Epidermal melanocyte (primary cell): ENCODE measurements at regions not wholly inside any gene's neighbourhood (a gene's known extent, or its start where the extent isn't known, plus 50 kb on each side); places are given as distances from the start of the nearest gene placed in this dataset.
A peak's percentile ranks its signal among the peaks of the same experiment; 100 is the strongest.

Experiments used
- DNase-seq: peaks from one replicate; pipeline ENCODE4 v3.0.0; 2011; ENCODE audit warnings: low spot score; ENCODE audit not compliant: insufficient read length

GRCh38 chr20:23206995-23207394 lies 120.9 kb upstream of the CD93 start:
- DNase-seq = no peak

GRCh38 chr20:23206061-23206460 lies 119.9 kb upstream of the CD93 start:
- DNase-seq = no peak

GRCh38 chr20:23205611-23206041 lies 119.5 kb upstream of the CD93 start:
- DNase-seq = peak; percentile 26

GRCh38 chr20:23205211-23205610 lies 119.1 kb upstream of the CD93 start:
- no peak for DNase-seq

- no peak for DNase-seq
Observed at GRCh38 chr20:23203951-23204730, 118.0 kb upstream of the CD93 start.

- DNase-seq = no peak
Observed at GRCh38 chr20:23203310-23203709, 117.2 kb upstream of the CD93 start.

- DNase-seq = no peak
Observed at GRCh38 chr20:23201658-23202057, 115.5 kb upstream of the CD93 start.

- no peak for DNase-seq
Observed at GRCh38 chr20:23200914-23201313, 114.8 kb upstream of the CD93 start.

- no peak for DNase-seq
Observed at GRCh38 chr20:23200413-23200812, 114.3 kb upstream of the CD93 start.

- no peak for DNase-seq
Observed at GRCh38 chr20:23199356-23199755, 113.2 kb upstream of the CD93 start.

GRCh38 chr20:23198815-23199214 lies 112.7 kb upstream of the CD93 start:
- DNase-seq = no peak

GRCh38 chr20:23197836-23198235 lies 111.7 kb upstream of the CD93 start:
- no peak for DNase-seq

GRCh38 chr20:23195636-23196035 lies 109.5 kb upstream of the CD93 start:
- DNase-seq = no peak

- DNase-seq = no peak
Observed at GRCh38 chr20:23193801-23194384, 107.8 kb upstream of the CD93 start.

- no peak for DNase-seq
Observed at GRCh38 chr20:23192469-23192868, 106.3 kb upstream of the CD93 start.

- no peak for DNase-seq
Observed at GRCh38 chr20:23190557-23190956, 104.4 kb upstream of the CD93 start.

- no peak for DNase-seq
Observed at GRCh38 chr20:23189854-23190253, 103.7 kb upstream of the CD93 start.

GRCh38 chr20:23189341-23189740 lies 103.2 kb upstream of the CD93 start:
- no peak for DNase-seq

GRCh38 chr20:23188377-23189169 lies 102.4 kb upstream of the CD93 start:
- no peak for DNase-seq

- no peak for DNase-seq
Observed at GRCh38 chr20:23187751-23188150, 101.6 kb upstream of the CD93 start.

- no peak for DNase-seq
Observed at GRCh38 chr20:23186808-23187207, 100.7 kb upstream of the CD93 start.

- DNase-seq = no peak
Observed at GRCh38 chr20:23180451-23180921, 94.4 kb upstream of the CD93 start.
